NCI-H748 (cell line): ENCODE measurements at regions not wholly inside any gene's neighbourhood (a gene's known extent, or its start where the extent isn't known, plus 50 kb on each side); places are given as distances from the start of the nearest gene placed in this dataset.
A peak's percentile ranks its signal among the peaks of the same experiment; 100 is the strongest.

Experiments used
- DNase-seq: peaks from one replicate; lab custom pipeline; 2025; ENCODE audit not compliant: unreplicated experiment; lab: John Stamatoyannopoulos, UW

DNA sequence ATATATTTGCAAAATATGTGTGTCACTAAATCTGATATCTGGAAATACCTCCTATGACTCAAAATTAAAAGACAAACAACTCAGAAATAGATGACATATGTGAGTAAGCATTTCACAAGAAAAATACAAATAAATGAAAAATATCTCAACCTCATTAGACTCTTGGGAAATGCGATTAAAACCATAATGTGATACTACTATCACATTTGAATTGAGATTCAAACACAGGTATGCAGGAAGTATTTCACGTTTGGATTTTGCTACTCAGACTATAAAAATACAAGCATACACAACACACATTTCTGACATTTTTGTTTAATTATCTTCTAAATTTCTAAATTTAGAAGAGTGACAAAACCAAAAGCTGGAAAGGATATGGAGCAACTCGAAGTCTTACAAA, 811.9 kb upstream of the LRRC4C start:
- no peak for DNase-seq

DNA sequence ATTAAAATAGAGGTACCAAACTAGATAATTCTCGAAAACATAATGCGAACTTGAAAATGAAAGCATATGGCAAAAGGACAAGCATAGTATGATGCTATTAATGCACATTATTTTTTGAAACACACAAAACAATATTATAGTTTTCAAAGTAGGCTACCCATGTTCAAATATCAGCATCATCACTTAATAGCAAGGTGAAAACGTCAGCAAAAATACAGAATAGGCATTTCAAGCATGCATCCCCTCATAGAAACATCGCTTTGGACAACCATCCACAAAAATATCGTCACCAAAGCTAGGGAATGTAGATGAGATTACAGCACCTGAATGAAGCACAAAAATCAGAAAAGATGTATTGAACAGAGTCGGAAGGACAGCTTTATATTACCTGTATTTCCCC, 814.5 kb upstream of the LRRC4C start:
- DNase-seq, result no peak

- no peak for DNase-seq
These were observed 837.5 kb upstream of the LRRC4C start for GRCh38 chr11:42296910-42297309.

DNA sequence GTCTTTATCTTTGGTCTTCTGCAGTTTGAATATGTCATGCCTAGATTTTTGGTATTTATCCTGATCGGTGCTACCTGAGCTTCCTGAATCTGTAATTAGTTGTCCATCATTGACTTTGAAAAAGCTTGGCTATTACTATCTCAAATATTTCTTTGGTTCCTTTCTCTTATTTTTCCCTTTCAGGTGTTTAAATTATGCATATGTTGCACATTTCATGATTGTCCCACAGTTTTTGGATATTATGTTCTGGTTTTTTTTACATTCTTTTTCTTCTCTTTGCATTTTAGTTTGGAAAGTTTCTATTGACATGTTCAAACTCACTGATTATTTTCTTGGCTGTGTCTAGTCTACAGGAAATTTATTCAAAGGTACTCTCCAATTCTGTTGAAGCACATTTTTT, 840.3 kb upstream of the LRRC4C start:
- no peak for DNase-seq

- DNase-seq, result no peak
These were observed 842.3 kb upstream of the LRRC4C start for GRCh38 chr11:42301777-42302176.

DNA sequence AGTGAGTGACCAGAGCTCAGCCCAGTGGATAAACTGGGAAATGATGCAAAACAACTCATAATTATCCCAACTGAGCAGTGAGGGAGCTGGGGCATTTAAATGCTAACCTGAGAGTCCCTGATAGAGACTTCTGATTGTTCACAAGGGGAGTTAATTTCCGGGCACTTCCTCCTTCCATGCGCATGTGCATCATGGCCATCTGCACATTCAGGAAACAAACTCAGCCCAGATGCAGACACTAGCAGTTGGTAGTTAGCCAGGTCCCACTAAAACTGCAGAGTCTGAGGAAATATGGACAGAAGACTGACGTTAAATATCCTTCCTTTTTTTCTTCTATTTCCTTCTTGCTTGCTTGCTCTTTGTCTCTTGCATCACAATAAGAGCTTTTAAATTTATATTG, 852.1 kb upstream of the LRRC4C start:
- no peak for DNase-seq

DNA sequence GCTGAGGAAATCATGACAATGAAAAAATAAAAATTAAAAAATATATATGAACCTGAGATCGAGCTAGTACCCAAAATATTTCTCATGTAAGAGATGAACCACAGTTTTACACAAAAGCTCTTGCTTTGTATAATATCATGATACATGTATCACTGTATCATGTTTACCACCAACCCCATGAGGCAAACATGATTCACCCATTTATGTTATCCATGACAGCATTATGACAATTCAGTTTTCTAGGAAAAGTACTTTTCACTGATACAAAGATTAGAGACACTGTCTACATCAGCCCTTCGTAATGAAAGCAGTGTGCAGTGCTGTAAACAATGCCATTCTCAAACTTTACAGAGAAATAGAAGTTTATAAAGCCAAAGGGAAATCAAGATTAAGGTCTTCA, 852.5 kb upstream of the LRRC4C start:
- no peak for DNase-seq

DNA sequence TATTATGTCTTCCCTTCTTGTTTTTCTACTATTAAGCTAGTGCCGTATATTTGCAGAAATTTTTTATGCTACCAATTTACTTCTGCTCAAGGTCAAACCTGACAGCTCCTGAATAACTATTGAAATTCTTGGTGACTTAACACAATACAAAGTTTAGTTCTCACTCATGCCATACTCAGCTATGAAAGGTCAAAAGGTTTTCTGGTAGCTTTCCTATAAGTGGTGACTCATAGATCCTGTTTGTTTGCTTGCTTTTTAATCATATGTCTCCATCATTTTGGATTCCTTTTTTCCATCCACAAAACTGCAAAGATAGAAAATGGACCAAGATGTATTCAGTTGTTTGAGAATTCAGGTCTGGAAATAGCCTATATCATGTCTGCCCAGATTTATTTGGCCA, 855.8 kb upstream of the LRRC4C start:
- no peak for DNase-seq

DNA sequence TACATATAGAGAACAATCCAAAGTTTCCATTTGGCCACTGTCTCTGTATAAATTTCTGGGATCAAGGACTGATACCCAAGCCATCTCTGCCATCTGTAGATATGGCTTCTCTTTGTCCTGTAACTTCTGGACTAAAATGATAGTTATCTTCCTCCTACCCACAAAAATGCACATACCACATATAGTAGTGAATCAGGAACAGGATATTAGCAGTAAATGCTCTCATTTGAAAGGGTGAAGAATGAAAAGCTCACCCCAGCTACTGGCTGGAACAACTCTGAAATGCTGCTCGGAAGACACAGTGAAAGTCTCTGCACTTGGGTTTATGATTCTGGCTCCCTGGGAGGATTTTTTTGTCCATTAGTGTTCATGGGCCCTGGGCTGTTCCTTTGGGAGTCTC, 856.4 kb upstream of the LRRC4C start:
- DNase-seq, result no peak

DNA sequence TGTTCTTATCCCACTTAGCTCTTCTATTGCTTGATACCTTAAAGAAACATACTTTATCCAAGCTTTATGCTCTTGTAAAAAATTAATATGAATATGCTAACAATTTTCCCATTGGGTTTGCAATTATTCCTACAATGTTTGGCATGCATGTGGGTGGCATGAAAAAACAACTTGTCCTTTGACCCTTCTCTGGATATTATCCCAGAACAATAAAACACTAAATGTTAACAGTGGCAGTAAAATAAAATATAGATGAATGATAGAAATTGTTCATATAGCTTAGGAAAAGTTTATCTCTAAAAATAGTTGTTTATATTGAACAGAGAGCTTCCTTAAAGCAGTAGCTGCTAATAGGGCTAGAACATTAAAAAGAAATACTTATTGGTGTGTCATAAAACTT, 860.5 kb upstream of the LRRC4C start:
- DNase-seq, result no peak

- no peak for DNase-seq
These were observed 870.6 kb upstream of the LRRC4C start for GRCh38 chr11:42329929-42330565.

GRCh38 chr11:42337786-42338455, 878.5 kb upstream of the LRRC4C start:
- DNase-seq, result no peak

- no peak for DNase-seq
These were observed 884.8 kb upstream of the LRRC4C start for GRCh38 chr11:42344204-42344792.

GRCh38 chr11:42345933-42346332, 886.5 kb upstream of the LRRC4C start:
- no peak for DNase-seq

DNA sequence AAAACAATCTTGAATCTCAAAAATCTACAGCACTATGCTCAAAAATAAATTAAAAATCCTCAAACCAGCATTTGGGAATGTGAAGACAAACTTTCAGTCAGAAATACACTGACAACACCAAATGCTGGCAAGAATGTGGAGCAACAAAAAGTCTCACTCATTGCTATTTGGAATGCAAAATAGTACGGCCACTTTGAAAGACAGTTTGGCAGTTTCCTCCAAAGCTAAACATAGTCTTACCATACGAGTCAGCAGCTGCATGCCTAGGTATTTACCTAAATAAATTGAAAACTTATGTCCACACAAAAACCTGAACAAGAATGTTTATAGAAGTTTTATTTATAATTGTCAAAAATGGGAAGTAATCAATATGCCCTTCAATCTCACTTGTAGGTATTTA, 904.2 kb upstream of the LRRC4C start:
- DNase-seq, result no peak

- no peak for DNase-seq
These were observed 921.7 kb upstream of the API5 start for GRCh38 chr11:42390116-42390515.

DNA sequence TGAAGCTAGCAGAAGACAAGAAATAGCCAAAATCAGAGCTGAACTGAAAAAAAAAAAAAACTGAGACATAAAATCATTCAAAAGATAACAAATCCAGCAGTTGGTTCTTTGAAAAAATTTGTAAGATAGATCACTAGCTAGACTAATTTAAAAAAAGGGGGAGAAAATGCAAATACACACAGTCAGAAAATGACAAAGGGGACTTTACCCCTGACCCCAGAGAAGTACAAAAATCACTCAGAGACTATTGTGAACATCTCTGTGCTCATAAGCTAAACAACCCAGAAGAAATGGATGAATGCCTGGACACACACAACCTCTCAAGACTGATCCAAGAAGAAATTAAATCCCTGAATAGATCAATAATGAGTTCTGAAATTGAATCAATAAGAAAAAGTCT, 914.3 kb upstream of the API5 start:
- no peak for DNase-seq

GRCh38 chr11:42407341-42407740, 904.5 kb upstream of the API5 start:
- peak; percentile 89 for DNase-seq

GRCh38 chr11:42410251-42410955, 901.4 kb upstream of the API5 start:
- DNase-seq, result no peak

DNA sequence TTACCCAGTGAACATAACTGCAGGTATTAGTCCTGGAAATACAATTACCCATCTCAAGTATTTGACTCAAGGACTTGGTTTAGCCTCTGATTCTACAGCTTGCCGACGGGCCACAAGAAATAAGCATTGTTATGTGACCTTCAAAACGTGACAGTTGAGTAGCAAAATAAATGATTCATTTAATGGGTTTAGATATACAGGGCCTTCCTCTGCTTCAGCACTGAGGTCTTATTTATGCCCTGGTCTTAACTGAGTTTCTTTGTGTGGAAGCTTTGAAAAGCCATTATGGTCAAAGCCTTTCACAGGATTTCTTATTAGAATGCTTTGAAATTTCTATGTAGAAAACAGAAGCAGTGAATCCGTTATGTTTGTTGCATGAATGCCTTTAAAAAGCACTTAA, 899.2 kb upstream of the API5 start:
- no peak for DNase-seq

GRCh38 chr11:42417691-42418090, 894.1 kb upstream of the API5 start:
- no peak for DNase-seq

- no peak for DNase-seq
These were observed 889.7 kb upstream of the API5 start for GRCh38 chr11:42422090-42422489.
